HUES48 (cell line): ENCODE measurements at regions not wholly inside any gene's neighbourhood (a gene's known extent, or its start where the extent isn't known, plus 50 kb on each side); places are given as distances from the start of the nearest gene placed in this dataset.
"Not testable (repeated sequence)": the region's sequence is repeated elsewhere in the genome, so short reads cannot be mapped to it uniquely, and the experiment has no call there.

Experiments
- H3K27ac ChIP-seq: one replicate; pipeline ENCODE4 v1.7.0; 2013; ENCODE audit warnings: low read depth, low read length, inconsistent platforms
- H3K27me3 ChIP-seq: 2 replicates; pipeline ENCODE4 v1.6.1; 2013; ENCODE audit warnings: mild to moderate bottlenecking, low read length; ENCODE audit not compliant: control insufficient read depth, insufficient read depth
- H3K36me3 ChIP-seq: 2 replicates; pipeline ENCODE4 v1.6.1; 2013; ENCODE audit warnings: low read length; ENCODE audit not compliant: control insufficient read depth, insufficient read depth
- H3K4me1 ChIP-seq: 2 replicates; pipeline ENCODE4 v1.6.1; 2013; ENCODE audit warnings: mild to moderate bottlenecking, low read length; ENCODE audit not compliant: control insufficient read depth, insufficient read depth
- H3K4me3 ChIP-seq: 2 replicates; pipeline ENCODE4 v1.5.1; 2013; ENCODE audit warnings: mild to moderate bottlenecking, low read depth, low read length
- H3K9ac ChIP-seq: 2 replicates; pipeline ENCODE4 v1.6.1; 2013; ENCODE audit warnings: mild to moderate bottlenecking, low read depth, low read length, moderate library complexity
- H3K9me3 ChIP-seq: 2 replicates; pipeline ENCODE4 v1.6.1; 2013; ENCODE audit warnings: low read length; ENCODE audit not compliant: control insufficient read depth, insufficient read depth

- no peaks in the 10 kb centered on the region for H3K9me3 ChIP-seq
- H3K36me3 ChIP-seq = no peaks in the 10 kb centered on the region
- H3K4me3 ChIP-seq = no peak overlapping the region
- no peaks in the 10 kb centered on the region for H3K27me3 ChIP-seq
- no peak overlapping the region for H3K9ac ChIP-seq
- H3K4me1 ChIP-seq = no peaks in the 10 kb centered on the region
- no peak overlapping the region for H3K27ac ChIP-seq
Observed at GRCh38 chr6:126665551-126665950, 325.6 kb downstream of the CENPW start.

DNA sequence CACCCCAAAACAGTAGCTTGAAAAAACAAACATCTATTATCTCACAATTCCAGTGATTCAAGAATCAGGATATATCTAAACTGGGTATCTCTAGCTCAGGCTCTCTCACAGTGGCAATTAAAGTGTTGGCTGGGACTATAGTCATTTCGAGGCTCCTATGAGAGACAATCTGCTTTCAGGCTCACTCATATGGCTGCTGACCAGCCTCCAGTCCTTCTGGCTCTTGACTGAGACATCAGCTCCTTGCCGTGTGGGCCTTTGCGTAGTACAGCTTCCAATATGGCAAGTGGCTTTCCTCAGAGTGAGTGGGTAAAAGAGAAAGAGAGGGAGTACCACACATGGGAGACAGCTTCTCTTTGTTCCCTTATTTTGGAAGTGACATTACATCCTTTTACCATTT is 327.2 kb downstream of the CENPW start:
- H3K9ac ChIP-seq = no peak overlapping the region
- no peaks in the 10 kb centered on the region for H3K9me3 ChIP-seq
- no peaks in the 10 kb centered on the region for H3K36me3 ChIP-seq
- no peak overlapping the region for H3K27ac ChIP-seq
- no peaks in the 10 kb centered on the region for H3K4me1 ChIP-seq
- no peak overlapping the region for H3K4me3 ChIP-seq
- no peaks in the 10 kb centered on the region for H3K27me3 ChIP-seq

DNA sequence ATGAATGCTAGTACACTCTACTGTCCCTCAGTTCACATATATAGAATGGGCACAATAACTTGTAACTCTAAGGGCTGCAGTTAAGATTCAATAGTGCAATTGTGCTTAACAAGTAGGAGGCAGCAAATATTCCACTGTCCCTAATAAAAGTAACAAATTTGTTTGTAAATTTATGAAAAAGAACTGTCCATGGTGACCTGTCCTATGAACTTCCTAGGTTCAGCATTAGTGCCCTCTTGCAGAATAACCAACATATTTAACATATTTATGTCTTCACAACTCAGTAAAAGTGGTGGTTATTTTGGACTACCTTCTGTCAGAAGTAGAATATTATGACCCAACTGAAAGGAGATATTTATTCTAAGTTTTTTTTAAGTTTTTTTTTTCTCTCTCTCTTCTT is 327.8 kb downstream of the CENPW start:
- no peaks in the 10 kb centered on the region for H3K27me3 ChIP-seq
- no peak overlapping the region for H3K27ac ChIP-seq
- no peaks in the 10 kb centered on the region for H3K9me3 ChIP-seq
- H3K9ac ChIP-seq = no peak overlapping the region
- H3K4me3 ChIP-seq = no peak overlapping the region
- H3K4me1 ChIP-seq = no peaks in the 10 kb centered on the region
- H3K36me3 ChIP-seq = no peaks in the 10 kb centered on the region

DNA sequence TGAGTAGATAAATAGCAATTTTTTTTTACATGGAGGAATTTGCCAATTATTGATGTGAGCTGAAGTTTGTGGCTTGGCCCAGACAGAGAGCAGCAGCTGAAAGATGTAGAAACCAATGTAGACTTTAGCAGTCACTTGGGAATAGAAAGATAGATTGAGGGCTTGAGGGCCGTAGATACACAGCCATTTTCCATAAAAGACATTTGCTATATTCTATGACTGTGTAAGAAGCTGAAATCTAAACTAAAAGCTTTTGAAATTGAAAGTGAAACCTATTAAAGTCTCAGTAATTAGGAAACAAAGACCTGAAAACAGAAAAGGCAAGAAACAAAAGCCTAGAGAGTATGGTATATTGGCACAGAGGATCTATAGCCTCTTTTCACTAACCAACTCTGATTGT is 332.7 kb downstream of the CENPW start:
- no peak overlapping the region for H3K27ac ChIP-seq
- no peaks in the 10 kb centered on the region for H3K36me3 ChIP-seq
- H3K9me3 ChIP-seq = no peaks in the 10 kb centered on the region; the same call in 1 of the 2 replicates
- no peak overlapping the region for H3K4me3 ChIP-seq
- H3K27me3 ChIP-seq = no peaks in the 10 kb centered on the region
- no peak overlapping the region for H3K9ac ChIP-seq
- H3K4me1 ChIP-seq = no peaks in the 10 kb centered on the region

- H3K9ac ChIP-seq, H3K27ac ChIP-seq, H3K9me3 ChIP-seq, H3K4me1 ChIP-seq, H3K27me3 ChIP-seq, H3K36me3 ChIP-seq, H3K4me3 ChIP-seq: not testable (repeated sequence)
Observed at GRCh38 chr6:126673749-126674148, 333.8 kb downstream of the CENPW start.

GRCh38 chr6:126682440-126682839 is 342.5 kb downstream of the CENPW start:
- no peak overlapping the region for H3K9ac ChIP-seq
- no peaks in the 10 kb centered on the region for H3K9me3 ChIP-seq
- no peaks in the 10 kb centered on the region for H3K4me1 ChIP-seq
- H3K27me3 ChIP-seq = no peaks in the 10 kb centered on the region
- H3K4me3 ChIP-seq = no peak overlapping the region
- H3K36me3 ChIP-seq = no peaks in the 10 kb centered on the region
- H3K27ac ChIP-seq = no peak overlapping the region

GRCh38 chr6:126685182-126685581 is 345.3 kb downstream of the CENPW start:
- Histone ChIP-seq H3K9me3 (no peaks in the 10 kb centered on the region), H3K9ac (no peak overlapping the region), H3K27ac (no peak overlapping the region), H3K27me3 (no peaks in the 10 kb centered on the region), H3K4me3 (no peak overlapping the region), H3K4me1 (no peaks in the 10 kb centered on the region), H3K36me3 (no peaks in the 10 kb centered on the region)

- H3K27me3 ChIP-seq = no peaks in the 10 kb centered on the region
- H3K27ac ChIP-seq = no peak overlapping the region
- no peaks in the 10 kb centered on the region for H3K9me3 ChIP-seq
- no peaks in the 10 kb centered on the region for H3K4me1 ChIP-seq
- no peaks in the 10 kb centered on the region for H3K36me3 ChIP-seq
- H3K9ac ChIP-seq = no peak overlapping the region
- H3K4me3 ChIP-seq = no peak overlapping the region
Observed at GRCh38 chr6:126696921-126697693, 357.2 kb downstream of the CENPW start.

DNA sequence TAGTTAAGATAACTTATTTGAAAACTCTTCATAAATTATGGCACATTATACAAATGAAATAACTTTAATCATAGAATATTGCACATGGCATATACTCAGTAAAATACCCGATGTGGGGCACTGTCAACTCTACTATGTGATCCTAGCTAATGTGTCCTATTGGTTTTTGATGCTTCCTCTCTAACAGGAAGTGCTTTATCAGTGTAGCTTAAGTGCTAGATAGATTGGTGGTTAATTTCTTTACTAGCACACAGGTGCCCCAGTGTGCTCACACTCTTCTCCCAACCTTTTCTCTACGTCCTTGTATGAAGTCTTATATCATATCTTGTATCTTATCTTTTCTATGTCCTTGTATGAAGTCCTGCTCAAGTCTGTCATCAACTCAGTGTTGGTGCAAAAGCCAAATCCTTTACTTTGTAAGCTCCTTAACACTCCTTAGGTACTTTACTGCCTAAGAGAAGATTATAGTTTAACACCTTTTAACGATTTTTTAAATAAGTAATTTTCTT is 358.9 kb downstream of the CENPW start:
- H3K9ac ChIP-seq = no peak overlapping the region

GRCh38 chr6:126701676-126702560 is 362.0 kb downstream of the CENPW start:
- H3K9ac ChIP-seq = no peak overlapping the region
- H3K27ac ChIP-seq = no peak overlapping the region
- H3K4me1 ChIP-seq = no peaks in the 10 kb centered on the region
- H3K4me3 ChIP-seq = no peak overlapping the region
- H3K9me3 ChIP-seq = no peaks in the 10 kb centered on the region
- H3K27me3 ChIP-seq = no peaks in the 10 kb centered on the region
- no peaks in the 10 kb centered on the region for H3K36me3 ChIP-seq

More for the DNA sequence above, 358.9 kb downstream of the CENPW start:
- no peaks in the 10 kb centered on the region for H3K9me3 ChIP-seq
- no peaks in the 10 kb centered on the region for H3K4me1 ChIP-seq
- H3K36me3 ChIP-seq = no peaks in the 10 kb centered on the region
- no peaks in the 10 kb centered on the region for H3K27me3 ChIP-seq
- no peak overlapping the region for H3K27ac ChIP-seq
- no peak overlapping the region for H3K4me3 ChIP-seq

DNA sequence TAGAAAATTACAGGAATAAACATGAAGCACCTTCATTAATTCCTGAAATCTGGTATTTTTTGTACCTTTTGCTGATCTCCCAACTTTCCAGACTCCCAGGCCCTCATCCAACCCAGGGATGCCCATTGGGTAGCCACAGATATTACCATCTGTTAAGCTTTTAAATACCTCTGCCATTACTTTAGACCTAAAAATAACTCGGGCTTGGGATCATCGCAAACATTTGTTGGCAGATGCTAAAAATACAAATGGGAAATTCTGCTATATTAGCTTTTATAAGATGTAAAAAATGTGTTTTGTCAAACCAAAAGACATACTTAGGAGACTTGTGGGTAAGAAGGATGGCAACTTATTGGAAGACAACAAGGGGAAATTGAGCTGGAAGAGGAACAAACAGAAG is 376.1 kb downstream of the CENPW start:
- H3K4me1 ChIP-seq = peaks cover 35% of the 10 kb centered on the region
- no peak overlapping the region for H3K27ac ChIP-seq
- H3K4me3 ChIP-seq = no peak overlapping the region
- no peaks in the 10 kb centered on the region for H3K36me3 ChIP-seq
- H3K27me3 ChIP-seq = no peaks in the 10 kb centered on the region
- H3K9ac ChIP-seq = no peak overlapping the region
- no peaks in the 10 kb centered on the region for H3K9me3 ChIP-seq
